ENCODE measurements at regions not wholly inside any gene's neighbourhood (a gene's known extent, or its start where the extent isn't known, plus 50 kb on each side); places are given as distances from the start of the nearest gene placed in this dataset.

GRCh38 chr7:20510573-20510900, 104.9 kb upstream of the ABCB5 start:
- TF ChIP-seq TEAD4 (IDR thresholded peaks at IDR 0.05): no peak
- no peak for TF ChIP-seq YY1 (IDR thresholded peaks at IDR 0.05; ENCODE audit: low read depth)

Measured in Ishikawa (cell line).